ENCODE measurements at regions not wholly inside any gene's neighbourhood (a gene's known extent, or its start where the extent isn't known, plus 50 kb on each side); places are given as distances from the start of the nearest gene placed in this dataset.

DNA sequence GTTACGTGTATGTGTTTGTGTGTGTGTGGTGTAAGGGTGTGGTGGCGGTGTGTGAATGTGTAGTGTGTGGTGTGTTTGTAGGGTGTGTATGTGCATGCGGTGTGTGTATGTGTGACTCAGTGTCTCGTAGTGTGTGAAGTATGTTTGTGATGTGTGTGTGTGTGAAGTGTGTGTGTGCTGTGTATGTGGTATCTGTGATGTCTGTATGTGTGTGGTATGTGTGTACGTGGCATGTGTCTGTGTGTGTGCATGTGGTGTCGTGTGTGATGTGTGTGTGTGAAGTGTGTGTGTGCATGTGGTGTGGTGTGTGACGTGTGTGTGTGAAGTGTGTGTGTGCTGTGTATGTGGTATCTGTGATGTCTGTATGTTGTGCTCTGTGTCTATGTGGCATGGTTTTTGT lies 339.4 kb downstream of the MTRR start:
- TF ChIP-seq GLIS3 (CRISPR knock-in tag; IDR thresholded peaks at IDR 0.05) = no peak
- TF ChIP-seq, protein P1, sequence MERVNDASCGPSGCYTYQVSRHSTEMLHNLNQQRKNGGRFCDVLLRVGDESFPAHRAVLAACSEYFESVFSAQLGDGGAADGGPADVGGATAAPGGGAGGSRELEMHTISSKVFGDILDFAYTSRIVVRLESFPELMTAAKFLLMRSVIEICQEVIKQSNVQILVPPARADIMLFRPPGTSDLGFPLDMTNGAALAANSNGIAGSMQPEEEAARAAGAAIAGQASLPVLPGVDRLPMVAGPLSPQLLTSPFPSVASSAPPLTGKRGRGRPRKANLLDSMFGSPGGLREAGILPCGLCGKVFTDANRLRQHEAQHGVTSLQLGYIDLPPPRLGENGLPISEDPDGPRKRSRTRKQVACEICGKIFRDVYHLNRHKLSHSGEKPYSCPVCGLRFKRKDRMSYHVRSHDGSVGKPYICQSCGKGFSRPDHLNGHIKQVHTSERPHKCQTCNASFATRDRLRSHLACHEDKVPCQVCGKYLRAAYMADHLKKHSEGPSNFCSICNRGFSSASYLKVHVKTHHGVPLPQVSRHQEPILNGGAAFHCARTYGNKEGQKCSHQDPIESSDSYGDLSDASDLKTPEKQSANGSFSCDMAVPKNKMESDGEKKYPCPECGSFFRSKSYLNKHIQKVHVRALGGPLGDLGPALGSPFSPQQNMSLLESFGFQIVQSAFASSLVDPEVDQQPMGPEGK (CRISPR knock-in tag; IDR thresholded peaks at IDR 0.05; ENCODE audit: borderline replicate concordance) = no peak
- no peak for TF ChIP-seq SNAI2 (CRISPR knock-in tag; IDR thresholded peaks at IDR 0.05)
- no peak for TF ChIP-seq ESRRG (CRISPR knock-in tag; IDR thresholded peaks at IDR 0.05)
- TF ChIP-seq, protein P2, sequence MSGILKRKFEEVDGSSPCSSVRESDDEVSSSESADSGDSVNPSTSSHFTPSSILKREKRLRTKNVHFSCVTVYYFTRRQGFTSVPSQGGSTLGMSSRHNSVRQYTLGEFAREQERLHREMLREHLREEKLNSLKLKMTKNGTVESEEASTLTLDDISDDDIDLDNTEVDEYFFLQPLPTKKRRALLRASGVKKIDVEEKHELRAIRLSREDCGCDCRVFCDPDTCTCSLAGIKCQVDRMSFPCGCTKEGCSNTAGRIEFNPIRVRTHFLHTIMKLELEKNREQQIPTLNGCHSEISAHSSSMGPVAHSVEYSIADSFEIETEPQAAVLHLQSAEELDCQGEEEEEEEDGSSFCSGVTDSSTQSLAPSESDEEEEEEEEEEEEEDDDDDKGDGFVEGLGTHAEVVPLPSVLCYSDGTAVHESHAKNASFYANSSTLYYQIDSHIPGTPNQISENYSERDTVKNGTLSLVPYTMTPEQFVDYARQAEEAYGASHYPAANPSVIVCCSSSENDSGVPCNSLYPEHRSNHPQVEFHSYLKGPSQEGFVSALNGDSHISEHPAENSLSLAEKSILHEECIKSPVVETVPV (CRISPR knock-in tag; IDR thresholded peaks at IDR 0.05) = no peak
- no peak for TF ChIP-seq TOX (CRISPR knock-in tag; IDR thresholded peaks at IDR 0.05; ENCODE audit: borderline replicate concordance)
- TF ChIP-seq OSR1 (CRISPR knock-in tag; IDR thresholded peaks at IDR 0.05) = no peak
- no peak for TF ChIP-seq ARNTL (CRISPR knock-in tag; IDR thresholded peaks at IDR 0.05; ENCODE audit: borderline replicate concordance, low read depth)
- TF ChIP-seq, protein P3, sequence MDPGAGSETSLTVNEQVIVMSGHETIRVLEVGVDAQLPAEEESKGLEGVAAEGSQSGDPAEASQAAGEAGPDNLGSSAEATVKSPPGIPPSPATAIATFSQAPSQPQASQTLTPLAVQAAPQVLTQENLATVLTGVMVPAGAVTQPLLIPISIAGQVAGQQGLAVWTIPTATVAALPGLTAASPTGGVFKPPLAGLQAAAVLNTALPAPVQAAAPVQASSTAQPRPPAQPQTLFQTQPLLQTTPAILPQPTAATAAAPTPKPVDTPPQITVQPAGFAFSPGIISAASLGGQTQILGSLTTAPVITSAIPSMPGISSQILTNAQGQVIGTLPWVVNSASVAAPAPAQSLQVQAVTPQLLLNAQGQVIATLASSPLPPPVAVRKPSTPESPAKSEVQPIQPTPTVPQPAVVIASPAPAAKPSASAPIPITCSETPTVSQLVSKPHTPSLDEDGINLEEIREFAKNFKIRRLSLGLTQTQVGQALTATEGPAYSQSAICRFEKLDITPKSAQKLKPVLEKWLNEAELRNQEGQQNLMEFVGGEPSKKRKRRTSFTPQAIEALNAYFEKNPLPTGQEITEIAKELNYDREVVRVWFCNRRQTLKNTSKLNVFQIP (CRISPR knock-in tag; IDR thresholded peaks at IDR 0.05; ENCODE audit: borderline replicate concordance, low read depth) = no peak
- no peak for TF ChIP-seq CSDC2 (CRISPR knock-in tag; IDR thresholded peaks at IDR 0.05)
- ATAC-seq = no peak

DNA sequence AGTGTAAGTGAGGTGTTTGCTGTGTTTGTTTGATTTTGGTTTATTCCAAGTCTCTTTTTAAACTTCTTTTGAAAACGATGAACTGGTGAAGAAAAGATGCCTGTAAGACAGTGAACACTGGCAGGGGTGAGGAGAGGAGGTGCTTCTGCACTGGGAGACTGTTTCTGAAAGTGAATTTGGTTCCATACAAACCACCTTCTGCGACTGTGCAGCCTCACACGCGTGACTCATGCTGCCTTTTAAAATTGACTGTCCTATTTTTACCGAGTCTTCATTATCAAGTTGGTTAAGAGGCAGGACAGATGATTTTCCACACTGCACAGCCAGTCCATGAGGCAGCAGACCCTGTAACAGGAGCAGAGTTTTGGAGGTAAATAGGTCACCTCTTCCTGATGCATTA lies 340.6 kb downstream of the MTRR start:
- no peak for TF ChIP-seq RARB (CRISPR knock-in tag; IDR thresholded peaks at IDR 0.05)
- TF ChIP-seq GLIS3 (CRISPR knock-in tag; IDR thresholded peaks at IDR 0.05) = no peak
- TF ChIP-seq OSR1 (CRISPR knock-in tag; IDR thresholded peaks at IDR 0.05) = no peak
- TF ChIP-seq ARNTL (CRISPR knock-in tag; IDR thresholded peaks at IDR 0.05; ENCODE audit: borderline replicate concordance, low read depth) = no peak
- TF ChIP-seq ZNF70 (CRISPR knock-in tag; IDR thresholded peaks at IDR 0.05) = no peak
- TF ChIP-seq TCF4 (CRISPR knock-in tag; IDR thresholded peaks at IDR 0.05; ENCODE audit: borderline replicate concordance) = no peak
- no peak for TF ChIP-seq ISL1 (CRISPR knock-in tag; IDR thresholded peaks at IDR 0.05)
- no peak for TF ChIP-seq ZFP3 (CRISPR knock-in tag; IDR thresholded peaks at IDR 0.05)
- TF ChIP-seq, protein P1 (CRISPR knock-in tag; IDR thresholded peaks at IDR 0.05; ENCODE audit: borderline replicate concordance) = no peak
- TF ChIP-seq, protein P4, sequence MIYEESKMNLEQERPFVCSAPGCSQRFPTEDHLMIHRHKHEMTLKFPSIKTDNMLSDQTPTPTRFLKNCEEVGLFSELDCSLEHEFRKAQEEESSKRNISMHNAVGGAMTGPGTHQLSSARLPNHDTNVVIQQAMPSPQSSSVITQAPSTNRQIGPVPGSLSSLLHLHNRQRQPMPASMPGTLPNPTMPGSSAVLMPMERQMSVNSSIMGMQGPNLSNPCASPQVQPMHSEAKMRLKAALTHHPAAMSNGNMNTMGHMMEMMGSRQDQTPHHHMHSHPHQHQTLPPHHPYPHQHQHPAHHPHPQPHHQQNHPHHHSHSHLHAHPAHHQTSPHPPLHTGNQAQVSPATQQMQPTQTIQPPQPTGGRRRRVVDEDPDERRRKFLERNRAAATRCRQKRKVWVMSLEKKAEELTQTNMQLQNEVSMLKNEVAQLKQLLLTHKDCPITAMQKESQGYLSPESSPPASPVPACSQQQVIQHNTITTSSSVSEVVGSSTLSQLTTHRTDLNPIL (CRISPR knock-in tag; IDR thresholded peaks at IDR 0.05; ENCODE audit: low read depth) = no peak
- no peak for TF ChIP-seq ZC3H10 (CRISPR knock-in tag; IDR thresholded peaks at IDR 0.05)
- no peak for TF ChIP-seq ZNF8 (CRISPR knock-in tag; IDR thresholded peaks at IDR 0.05)
- TF ChIP-seq BACH2 (CRISPR knock-in tag; IDR thresholded peaks at IDR 0.05; ENCODE audit: borderline replicate concordance) = no peak
- TF ChIP-seq ZFP30 (CRISPR knock-in tag; IDR thresholded peaks at IDR 0.05) = no peak
- no peak for TF ChIP-seq ESRRG (CRISPR knock-in tag; IDR thresholded peaks at IDR 0.05)
- TF ChIP-seq TOX (CRISPR knock-in tag; IDR thresholded peaks at IDR 0.05; ENCODE audit: borderline replicate concordance) = no peak
- TF ChIP-seq, protein P3 (CRISPR knock-in tag; IDR thresholded peaks at IDR 0.05; ENCODE audit: borderline replicate concordance, low read depth) = no peak
- TF ChIP-seq SNAI2 (CRISPR knock-in tag; IDR thresholded peaks at IDR 0.05) = no peak
- TF ChIP-seq PPARA (CRISPR knock-in tag; IDR thresholded peaks at IDR 0.05; ENCODE audit: borderline replicate concordance) = no peak
- no peak for TF ChIP-seq ZNF565 (CRISPR knock-in tag; conservative IDR thresholded peaks at IDR 0.05; ENCODE audit: low read depth)
- ATAC-seq = no peak

Data from SK-N-SH treated with all-trans-retinoic acid at 6 μM for 48 hours (cell line).